Motor neuron (in vitro differentiated cells): ENCODE measurements at regions not wholly inside any gene's neighbourhood (a gene's known extent, or its start where the extent isn't known, plus 50 kb on each side); places are given as distances from the start of the nearest gene placed in this dataset.

Source experiments
- ATAC-seq, 8 experiments: fragments of 200-7000 bp; cut with Tn5 transposase; replicated peaks in 6 of 8; 2 replicates each; pipeline ENCODE4 v1.8.0; 2021; ENCODE audit warnings: mild to moderate bottlenecking in 8 of 8, moderate library complexity in 8 of 8
- H3K27ac ChIP-seq, 2 donors: fragments of 250-450 bp; sonication (Bioruptor Pico); 2 replicates each; pipeline ENCODE4 v1.9.0; 2021; ENCODE audit warnings: antibody characterized with exemption in 2 of 2, mild to moderate bottlenecking in 2 of 2, moderate library complexity in 1 of 2
- H3K4me1 ChIP-seq, 2 donors: fragments of 250-450 bp; sonication (Bioruptor Pico); replicated peaks in 1 of 2; 2 replicates each; pipeline ENCODE4 v1.6.1; 2021; ENCODE audit warnings: antibody characterized with exemption in 2 of 2, mild to moderate bottlenecking in 2 of 2, moderate library complexity in 1 of 2
- H3K4me3 ChIP-seq, 5 donors: fragments of 250-450 bp; sonication (Bioruptor Pico); 2 replicates each; pipeline ENCODE4 v1.9.0; 2021; ENCODE audit warnings: antibody characterized with exemption in 5 of 5, mild to moderate bottlenecking in 5 of 5, moderate library complexity in 4 of 5
- WGBS, 10 experiments: fragments of 450-650 bp; shearing (Covaris generic); methylation state at CpG; one replicate each; pipeline ENCODE4 v1.0.0; 2022; 5-methylcytosine and 5-hydroxymethylcytosine counted together
- in situ Hi-C, 9 experiments: fragments of 400-800 bp; cut with MboI; loops; one replicate each; pipeline ENCODE4 v1.15.0; 2021; ENCODE audit warnings: low sequenced_read_pairs in 9 of 9, low pct_unique_long_range_greater_than_20kb in 2 of 9; ENCODE audit not compliant: unreplicated experiment in 9 of 9

- Histone ChIP-seq H3K4me3 (no peak overlapping the region), H3K4me1 (peaks cover 10 to 16% of the 10 kb centered on the region in 2 donors), H3K27ac (no peak overlapping the region)
- ATAC-seq: peak in 1 of 8 experiments; percentile 52
- in situ Hi-C loops: no loop called here
- 22 to 100% (median 75%) methylated on average over 1 of the region's 1 CpG; no CpG with 5 or more reads in 5 of the 10 experiments for WGBS, 10 experiments
These were observed 192.5 kb downstream of the FAT3 start for GRCh38 chr11:92416971-92417725.

DNA sequence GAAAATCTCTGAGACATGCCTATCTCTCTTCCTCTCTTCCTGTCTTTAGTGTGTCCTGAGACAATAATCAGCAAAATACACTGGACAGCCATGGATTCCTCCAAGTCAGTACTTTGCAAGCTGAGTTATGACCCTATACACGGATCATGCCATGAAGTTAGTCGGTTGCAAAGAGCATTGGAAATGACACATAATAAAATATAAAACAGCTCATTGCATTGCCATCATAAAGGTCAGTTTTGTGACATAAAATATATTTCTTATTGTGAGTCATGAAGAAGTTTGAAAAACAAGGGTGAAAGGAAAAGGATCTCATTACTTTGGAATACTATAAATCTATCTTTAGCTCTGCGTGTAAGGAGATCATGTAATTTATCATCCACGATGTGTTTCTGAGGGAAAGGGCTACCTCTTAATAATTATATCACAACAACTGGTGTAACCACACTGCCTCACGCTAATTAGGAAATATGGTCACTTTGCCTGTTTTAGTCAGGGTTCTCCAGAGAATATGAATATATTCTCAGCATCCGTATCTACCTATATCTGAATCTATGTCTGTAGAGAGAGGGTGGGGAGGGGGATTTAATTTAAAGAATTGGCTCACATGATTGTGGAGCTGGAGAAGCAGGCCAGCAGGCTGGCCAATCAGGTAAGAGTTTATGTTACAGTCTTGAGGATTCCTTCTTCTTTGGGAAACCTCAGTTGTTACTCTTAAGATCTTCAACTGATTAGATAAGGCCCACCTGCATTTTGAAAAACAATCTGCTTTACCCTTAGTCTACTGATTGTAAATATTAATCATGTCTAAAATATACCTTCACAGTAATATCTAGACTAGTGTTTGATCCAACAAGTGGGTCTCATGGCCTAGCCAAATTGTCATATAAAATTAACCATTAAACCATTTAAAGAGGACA is 198.8 kb downstream of the FAT3 start:
- peaks cover 3 to 13% of the 10 kb centered on the region in 2 donors for H3K4me1 ChIP-seq
- in situ Hi-C loops: no loop called here
- no peak overlapping the region for H3K4me3 ChIP-seq
- H3K27ac ChIP-seq: no peak overlapping the region
- peak in 5 of 8 experiments; percentile 90 to 96 (median 92) for ATAC-seq
- 16 to 86% (median 53%) methylated on average over 1 to 6 of the region's 6 CpGs for WGBS, 10 experiments

GRCh38 chr11:92424281-92424680 is 199.7 kb downstream of the FAT3 start:
- Histone ChIP-seq H3K4me3 (no peak overlapping the region), H3K27ac (no peak overlapping the region), H3K4me1 (peaks cover 3 to 13% of the 10 kb centered on the region in 2 donors)
- ATAC-seq: no peak
- in situ Hi-C loops: no loop called here

DNA sequence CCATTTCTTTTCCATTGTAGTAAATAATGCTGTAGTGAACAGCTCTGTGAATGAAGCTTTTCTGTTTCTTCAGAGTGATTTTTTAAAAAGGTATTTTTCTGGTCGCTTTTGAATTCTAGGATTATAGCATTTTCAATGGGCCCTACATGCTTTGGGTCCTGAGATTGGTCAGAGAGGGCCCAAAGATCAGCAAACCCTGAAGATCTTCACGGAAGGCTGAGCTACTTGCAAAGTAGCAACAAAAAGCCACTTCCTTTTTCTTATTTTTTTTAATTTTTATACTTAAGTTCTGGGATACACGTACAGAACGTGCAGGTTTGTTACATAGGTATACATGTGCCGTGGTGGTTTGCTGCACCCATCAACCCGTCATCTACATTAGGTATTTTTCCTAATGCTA is 200.5 kb downstream of the FAT3 start:
- in situ Hi-C loops: no loop called here
- 0 to 100% (median 63%) methylated on average over 1 to 5 of the region's 6 CpGs; no CpG with 5 or more reads in 1 of the 10 experiments for WGBS, 10 experiments

GRCh38 chr11:92432515-92432914 is 207.9 kb downstream of the FAT3 start:
- ATAC-seq: no peak
- WGBS, 10 experiments: 71 to 90% methylated on average over 1 to 2 of the region's 4 CpGs; no CpG with 5 or more reads in 8 of the 10 experiments
- Histone ChIP-seq H3K4me3 (no peak overlapping the region), H3K4me1 (no peaks in the 10 kb centered on the region), H3K27ac (no peak overlapping the region)
- in situ Hi-C loops: no loop called here

More for the DNA sequence above, 200.5 kb downstream of the FAT3 start:
- no peak overlapping the region for H3K27ac ChIP-seq
- H3K4me3 ChIP-seq: no peak overlapping the region
- H3K4me1 ChIP-seq: peaks cover 0 to 6% of the 10 kb centered on the region in 2 donors
- no peak for ATAC-seq

DNA sequence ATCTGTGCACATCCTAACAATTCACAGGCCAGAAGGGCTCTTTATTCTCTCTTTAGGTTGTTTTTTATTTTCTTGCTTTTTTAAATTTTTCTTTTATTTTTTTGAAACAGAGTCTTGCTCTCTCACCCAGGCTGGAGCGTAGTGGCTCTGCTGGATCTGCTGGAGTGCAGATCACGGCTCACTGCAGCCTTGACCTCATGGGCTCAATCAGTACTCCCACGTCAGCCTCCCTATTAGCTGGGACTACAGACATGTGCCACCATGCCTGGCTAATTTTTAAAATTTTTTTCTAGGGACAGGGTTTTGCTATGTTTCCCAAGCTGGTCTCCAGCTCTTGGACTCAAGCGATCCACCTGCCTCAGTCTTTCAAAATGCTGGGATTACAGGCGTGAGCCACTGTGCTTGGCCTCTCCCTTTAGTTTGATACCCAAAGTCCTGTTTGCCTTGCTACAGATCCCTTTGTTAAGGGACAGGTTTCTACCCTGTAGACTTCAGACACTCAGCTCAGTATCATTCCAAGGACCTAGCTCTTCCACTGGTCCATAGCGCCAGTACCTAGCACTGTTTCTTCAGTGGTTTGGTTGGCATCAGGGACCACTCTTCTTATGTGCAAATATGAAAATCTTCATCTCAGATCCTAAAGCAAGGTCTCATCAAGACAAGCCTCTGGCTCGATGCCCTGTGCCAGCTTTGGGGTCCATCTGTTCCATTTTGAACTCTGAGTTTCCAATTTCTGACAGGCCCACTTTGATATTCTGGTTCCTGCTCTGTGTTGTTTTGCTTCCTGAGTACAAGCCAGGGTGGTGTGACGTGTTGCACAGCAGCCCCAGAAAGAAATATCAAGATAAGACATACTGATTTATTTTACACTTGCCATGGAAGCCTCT is 211.7 kb downstream of the FAT3 start:
- H3K4me1 ChIP-seq: peaks cover 2 to 3% of the 10 kb centered on the region in 2 donors
- no peak overlapping the region for H3K4me3 ChIP-seq
- no peak for ATAC-seq
- in situ Hi-C loops: no loop called here
- WGBS, 10 experiments: 16 to 96% (median 62%) methylated on average over 2 to 8 of the region's 8 CpGs; no CpG with 5 or more reads in 2 of the 10 experiments
- no peak overlapping the region for H3K27ac ChIP-seq

- ATAC-seq: no peak
- WGBS, 10 experiments: 0 to 100% (median 88%) methylated on average over 1 of the region's 1 CpG; no CpG with 5 or more reads in 2 of the 10 experiments
- Histone ChIP-seq H3K4me1 (peaks cover 7 to 8% of the 10 kb centered on the region in 2 donors), H3K27ac (no peak overlapping the region), H3K4me3 (no peak overlapping the region)
- in situ Hi-C loops: no loop called here
These were observed 214.5 kb downstream of the FAT3 start for GRCh38 chr11:92439133-92439532.

DNA sequence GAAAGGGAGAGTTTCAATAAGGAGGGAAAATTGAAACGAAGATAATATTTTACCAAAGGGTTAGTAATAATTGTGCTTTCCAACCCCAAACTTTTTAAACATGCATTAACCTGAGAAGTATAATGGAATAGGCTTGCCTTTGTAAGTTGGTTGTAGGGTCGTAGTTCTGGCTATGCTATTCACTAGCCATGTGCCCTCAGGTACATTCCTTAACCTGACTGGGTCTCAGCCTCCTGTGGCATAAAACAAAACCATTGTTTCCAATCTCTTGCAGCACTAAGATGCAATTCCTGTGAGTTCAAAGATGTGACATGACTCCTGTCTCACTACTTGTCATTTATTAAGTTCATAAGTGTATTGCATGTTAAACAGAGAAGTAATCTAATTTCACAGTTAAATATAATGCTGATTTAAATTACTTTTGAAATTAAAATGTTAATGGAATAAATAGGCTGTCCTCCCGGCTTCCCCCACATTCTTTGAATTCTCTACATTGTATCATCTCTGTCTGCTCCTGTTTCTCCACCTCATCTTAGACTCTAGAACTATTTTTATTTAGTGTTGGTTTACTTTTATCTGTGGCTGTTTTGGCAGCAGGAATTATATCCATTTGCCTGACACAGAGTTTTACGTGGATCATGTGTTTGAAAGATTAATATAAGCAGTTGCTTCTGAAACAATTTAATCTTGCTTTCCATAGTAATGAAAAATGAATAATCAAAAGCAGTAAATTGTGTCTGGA is 216.3 kb downstream of the FAT3 start:
- WGBS, 10 experiments: 11 to 100% (median 60%) methylated on average over 2 to 4 of the region's 4 CpGs; no CpG with 5 or more reads in 1 of the 10 experiments
- no peak overlapping the region for H3K4me3 ChIP-seq
- peaks cover 7 to 8% of the 10 kb centered on the region in 2 donors for H3K4me1 ChIP-seq
- in situ Hi-C loops: no loop called here
- peak in 4 of 8 experiments; percentile 12 to 39 (median 23) for ATAC-seq
- no peak overlapping the region for H3K27ac ChIP-seq

DNA sequence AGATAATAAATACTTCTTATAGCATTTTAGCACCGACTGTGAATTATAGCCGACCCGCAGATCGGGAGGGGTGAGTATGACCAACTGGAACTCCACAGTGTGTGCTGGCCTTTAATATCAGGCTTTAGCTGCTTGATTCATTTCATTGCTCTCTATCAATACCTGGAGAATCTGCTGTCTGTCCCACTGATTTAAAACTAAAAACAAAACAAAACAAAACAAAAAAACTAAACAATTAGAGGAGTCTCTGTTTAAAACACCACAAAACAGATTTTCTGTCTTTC is 216.8 kb downstream of the FAT3 start:
- ATAC-seq: peak in 5 of 8 experiments; percentile 54 to 79 (median 64)
- in situ Hi-C loops: no loop called here
- H3K4me3 ChIP-seq: no peak overlapping the region
- H3K4me1 ChIP-seq: peaks cover 7 to 8% of the 10 kb centered on the region in 2 donors
- no peak overlapping the region for H3K27ac ChIP-seq
- WGBS, 10 experiments: 5 to 100% (median 55%) methylated on average over 1 to 4 of the region's 4 CpGs; no CpG with 5 or more reads in 2 of the 10 experiments

DNA sequence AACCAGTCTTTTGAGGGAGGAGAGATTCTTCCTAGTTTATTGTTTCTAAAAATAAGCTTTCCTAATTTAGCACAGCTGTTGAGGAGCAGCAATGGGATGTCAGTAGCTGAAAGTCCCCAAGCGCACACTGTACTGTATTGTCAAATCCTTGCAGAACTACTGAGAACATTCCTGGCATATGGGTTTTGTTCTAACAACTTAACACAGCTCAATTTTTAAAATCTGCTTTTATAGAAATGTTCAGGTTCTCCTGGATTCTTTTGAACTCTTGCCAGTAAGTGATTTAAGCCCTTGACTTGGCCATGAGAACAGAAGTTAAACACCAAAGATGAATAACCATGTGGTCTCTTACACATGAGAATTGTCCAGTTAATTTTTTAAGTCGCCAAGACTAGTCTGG is 218.6 kb downstream of the FAT3 start:
- H3K4me1 ChIP-seq: peaks cover 7 to 8% of the 10 kb centered on the region in 2 donors
- in situ Hi-C loops: no loop called here
- peak in 3 of 8 experiments; percentile 11 to 61 (median 49) for ATAC-seq
- WGBS, 10 experiments: 7 to 100% (median 92%) methylated on average over 1 to 2 of the region's 2 CpGs; no CpG with 5 or more reads in 1 of the 10 experiments
- no peak overlapping the region for H3K4me3 ChIP-seq
- no peak overlapping the region for H3K27ac ChIP-seq

DNA sequence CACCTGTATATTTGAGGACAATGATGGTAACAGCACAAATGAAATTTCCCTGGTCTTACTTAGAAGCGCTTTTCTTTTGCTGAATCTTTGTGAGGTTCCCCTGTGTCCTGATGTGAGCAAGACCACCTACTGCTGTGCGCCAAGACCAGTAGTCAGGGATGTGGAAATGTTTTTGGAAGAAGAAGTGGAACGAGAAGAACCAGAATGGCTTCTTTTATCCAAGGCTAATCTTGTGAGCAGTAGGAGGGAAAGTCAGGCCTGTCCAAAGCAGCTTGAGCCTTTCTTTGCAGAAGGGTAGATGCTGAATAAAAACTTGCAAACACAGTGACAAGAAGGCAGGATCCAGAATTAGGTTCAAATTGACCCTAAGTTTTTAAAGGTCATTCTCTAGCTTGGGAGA is 223.0 kb downstream of the FAT3 start:
- in situ Hi-C loops: no loop called here
- WGBS, 10 experiments: 17 to 100% (median 93%) methylated on average over 1 to 3 of the region's 3 CpGs; no CpG with 5 or more reads in 1 of the 10 experiments
- ATAC-seq: no peak

GRCh38 chr11:92449222-92449621 is 224.6 kb downstream of the FAT3 start:
- H3K4me1 ChIP-seq: peaks cover 15% of the 10 kb centered on the region in 2 donors
- H3K27ac ChIP-seq: no peak overlapping the region
- in situ Hi-C loops: no loop called here
- WGBS, 10 experiments: 26 to 100% (median 80%) methylated on average over 1 to 2 of the region's 2 CpGs; no CpG with 5 or more reads in 5 of the 10 experiments
- no peak for ATAC-seq
- H3K4me3 ChIP-seq: no peak overlapping the region

More for the DNA sequence above, 223.0 kb downstream of the FAT3 start:
- no peak overlapping the region for H3K4me3 ChIP-seq
- no peak overlapping the region for H3K27ac ChIP-seq
- peaks cover 15% of the 10 kb centered on the region in 2 donors for H3K4me1 ChIP-seq
